HG03520 (cell line): ENCODE measurements at regions not wholly inside any gene's neighbourhood (a gene's known extent, or its start where the extent isn't known, plus 50 kb on each side); places are given as distances from the start of the nearest gene placed in this dataset.

Source experiments
- ATAC-seq: cut with Tn5 transposase; IDR thresholded peaks from one replicate; pipeline ENCODE4 v1.9.1; 2021; ENCODE audit warnings: mild to moderate bottlenecking, moderate library complexity; ENCODE audit not compliant: unreplicated experiment

DNA sequence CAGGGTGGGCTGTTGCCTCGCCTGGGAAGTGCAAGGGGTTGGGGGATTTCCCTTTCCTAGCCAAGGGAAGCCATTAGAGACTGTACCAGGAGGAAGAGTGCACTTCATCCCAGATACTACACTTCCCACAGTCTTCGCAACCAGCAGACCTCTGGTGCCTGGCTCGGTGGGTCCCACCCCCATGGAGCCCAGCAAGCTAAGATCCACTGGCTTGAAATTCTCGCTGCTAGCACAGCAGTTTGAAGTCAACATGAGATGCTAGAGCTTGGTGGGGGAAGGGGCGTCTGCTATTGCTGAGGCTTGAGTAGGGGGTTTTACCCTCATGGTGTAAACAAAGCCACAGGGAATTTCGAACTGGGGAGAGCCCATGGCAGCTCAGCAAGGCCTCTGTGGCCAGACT lies 586.4 kb downstream of the HTR1A start:
- no peak for ATAC-seq

DNA sequence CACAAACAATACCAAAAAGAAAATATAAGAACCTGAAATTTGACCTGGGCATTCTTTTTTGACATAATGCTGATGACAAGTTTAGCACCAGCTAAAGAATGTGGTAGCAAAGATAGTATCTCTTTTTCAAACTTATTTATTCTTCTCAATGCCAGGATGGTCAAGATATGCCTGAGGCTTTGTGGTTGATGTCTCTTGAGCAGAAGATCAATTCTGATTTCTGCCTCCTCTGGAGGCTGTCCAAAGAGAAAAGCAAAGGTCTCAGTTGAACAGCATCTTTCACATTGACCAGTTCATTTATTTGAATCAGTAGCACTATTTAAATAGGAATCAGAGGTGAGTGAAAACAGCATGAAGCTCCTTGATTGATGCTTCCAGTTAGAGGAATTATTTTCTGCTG lies 588.2 kb downstream of the HTR1A start:
- no peak for ATAC-seq

DNA sequence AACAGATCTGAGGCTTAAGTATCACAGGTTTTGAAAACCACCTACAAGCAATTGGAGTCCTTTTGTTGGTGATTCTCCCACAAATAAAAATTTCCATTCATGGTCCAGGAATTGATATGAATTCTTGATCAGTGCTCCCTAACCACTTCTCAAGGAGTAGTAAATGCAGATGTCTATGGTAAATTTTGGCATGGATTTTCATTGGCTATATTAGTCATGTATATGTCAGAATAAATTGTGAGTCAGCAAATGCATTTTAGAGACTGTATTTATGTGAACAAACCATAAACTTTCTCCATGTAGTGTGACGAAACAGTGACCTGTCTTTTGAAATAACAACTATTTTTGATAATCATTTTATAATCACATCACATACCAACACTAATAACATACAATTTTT lies 611.1 kb downstream of the HTR1A start:
- no peak for ATAC-seq

GRCh38 chr5:63346451-63346850 lies 615.8 kb downstream of the HTR1A start:
- ATAC-seq = no peak

DNA sequence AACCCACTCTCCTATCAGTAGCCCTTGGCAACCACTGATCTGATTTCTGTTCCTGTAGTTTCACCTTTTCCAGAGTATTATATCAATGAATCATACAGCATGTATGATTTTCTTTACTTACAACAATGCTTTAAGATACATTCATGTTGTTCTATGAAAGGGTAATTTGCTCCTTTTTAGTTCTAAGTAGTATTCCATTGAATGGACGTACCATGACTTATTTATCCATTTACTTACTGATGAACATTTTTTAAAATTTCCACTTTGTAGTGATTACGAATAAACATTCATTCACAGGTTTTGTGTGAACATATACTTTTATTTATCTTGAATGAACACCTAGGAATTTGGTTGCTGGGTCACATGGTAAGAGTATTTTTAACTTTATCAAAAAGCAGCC lies 620.8 kb downstream of the HTR1A start:
- no peak for ATAC-seq

DNA sequence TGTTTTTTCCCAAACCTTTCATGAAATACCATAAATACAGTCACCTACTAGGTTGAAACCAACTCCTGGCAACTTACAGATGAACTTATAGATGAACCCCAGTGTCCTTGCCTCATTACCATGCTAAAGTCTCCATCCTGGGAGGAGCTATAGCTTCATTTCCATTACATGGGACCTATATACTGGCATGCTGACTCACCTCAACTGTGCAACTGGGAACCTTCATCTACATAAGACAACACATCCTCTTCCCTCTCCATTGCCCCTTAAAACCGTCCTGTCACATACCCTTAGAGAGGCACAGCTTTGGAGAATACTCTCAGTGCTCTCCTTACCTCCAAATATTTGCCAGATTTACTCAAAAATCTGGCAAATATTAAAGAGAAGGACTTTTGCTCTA lies 638.3 kb downstream of the HTR1A start:
- no peak for ATAC-seq

DNA sequence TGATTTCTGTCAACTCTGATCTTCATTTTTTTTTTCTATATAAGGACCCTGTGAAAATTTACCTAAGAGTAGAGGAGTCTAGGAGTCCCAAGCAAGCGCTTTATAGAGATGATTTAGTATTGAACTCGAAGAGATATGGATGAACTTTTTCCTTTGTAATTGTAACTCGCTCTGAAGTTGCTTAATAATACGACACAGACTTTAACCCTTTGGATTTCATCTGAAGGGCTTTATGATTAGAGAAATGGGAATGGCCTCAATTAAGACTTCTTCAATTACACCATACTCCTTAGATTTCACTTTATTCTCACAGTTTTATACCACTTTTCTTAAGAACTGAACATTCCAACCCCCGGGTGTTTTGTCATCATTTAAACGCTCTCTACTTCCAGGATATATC lies 647.7 kb downstream of the HTR1A start:
- ATAC-seq = no peak

GRCh38 chr5:63310644-63311043 lies 651.6 kb downstream of the HTR1A start:
- ATAC-seq = no peak

GRCh38 chr5:63306909-63307308 lies 655.3 kb downstream of the HTR1A start:
- no peak for ATAC-seq

GRCh38 chr5:63293317-63293716 lies 668.9 kb downstream of the HTR1A start:
- ATAC-seq = no peak

DNA sequence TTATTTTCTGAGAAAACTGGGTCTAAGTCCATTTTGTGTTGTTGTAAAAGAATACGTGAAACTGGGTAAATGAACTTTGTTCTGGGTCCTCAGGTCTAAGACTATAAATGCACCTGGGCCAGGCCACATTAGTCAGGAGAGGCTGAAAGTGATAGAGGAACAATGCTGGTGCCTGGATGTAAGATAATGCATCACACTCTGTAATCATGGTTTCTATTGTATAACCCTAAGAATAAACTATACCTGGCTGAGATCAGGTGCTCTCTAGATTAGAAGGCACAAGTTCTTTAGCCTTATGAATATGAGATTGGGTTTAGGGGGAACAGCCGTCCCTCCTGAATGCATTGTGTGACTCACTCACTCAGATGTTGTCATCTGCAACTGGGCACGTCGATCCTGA lies 675.5 kb downstream of the HTR1A start:
- ATAC-seq = no peak

- no peak for ATAC-seq
Measured at GRCh38 chr5:63263411-63263810, 684.8 kb downstream of the LRRC70 start.

GRCh38 chr5:63262185-63262981 lies 683.8 kb downstream of the LRRC70 start:
- ATAC-seq = no peak

- no peak for ATAC-seq
Measured at GRCh38 chr5:63261695-63262094, 683.1 kb downstream of the LRRC70 start.

- no peak for ATAC-seq
Measured at GRCh38 chr5:63255594-63255993, 677.0 kb downstream of the LRRC70 start.

DNA sequence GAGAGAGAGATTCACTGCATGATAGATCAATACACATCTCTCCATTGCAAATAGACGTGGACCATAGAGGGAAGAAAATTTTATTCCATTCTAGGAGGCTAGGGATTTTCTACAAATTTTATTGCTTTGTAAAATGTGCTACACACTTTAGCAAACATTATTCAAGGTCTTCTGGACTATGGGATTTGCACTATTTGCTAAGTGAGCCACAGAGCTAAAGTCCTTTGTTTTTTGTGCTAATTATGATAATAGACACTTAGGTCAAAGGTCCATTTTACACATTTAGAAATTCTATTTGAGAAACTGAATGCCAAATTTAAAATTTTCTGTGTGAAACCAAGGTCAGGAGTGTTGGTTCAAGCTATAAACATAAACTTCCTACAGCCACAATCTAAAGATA lies 672.3 kb downstream of the LRRC70 start:
- ATAC-seq = no peak

DNA sequence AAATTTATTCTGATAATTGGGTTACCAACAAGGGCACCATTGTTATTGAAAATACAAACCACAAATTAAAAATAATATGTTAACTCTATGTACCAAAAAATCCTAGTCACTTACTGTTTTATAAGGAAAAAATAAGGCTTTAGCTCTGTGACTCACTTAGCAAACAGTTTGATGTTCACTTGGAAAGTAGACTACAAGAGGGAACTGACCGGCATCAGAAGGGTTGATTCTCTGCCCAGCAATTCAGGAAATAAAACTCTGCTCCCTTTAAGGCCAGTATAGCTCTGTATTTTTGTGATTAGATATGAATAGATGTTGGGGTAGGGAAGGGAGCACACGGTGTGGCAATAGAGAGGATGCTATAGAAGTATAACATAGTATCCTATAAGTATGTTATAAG lies 671.3 kb downstream of the LRRC70 start:
- no peak for ATAC-seq

GRCh38 chr5:63247651-63248050 lies 669.0 kb downstream of the LRRC70 start:
- ATAC-seq = no peak

DNA sequence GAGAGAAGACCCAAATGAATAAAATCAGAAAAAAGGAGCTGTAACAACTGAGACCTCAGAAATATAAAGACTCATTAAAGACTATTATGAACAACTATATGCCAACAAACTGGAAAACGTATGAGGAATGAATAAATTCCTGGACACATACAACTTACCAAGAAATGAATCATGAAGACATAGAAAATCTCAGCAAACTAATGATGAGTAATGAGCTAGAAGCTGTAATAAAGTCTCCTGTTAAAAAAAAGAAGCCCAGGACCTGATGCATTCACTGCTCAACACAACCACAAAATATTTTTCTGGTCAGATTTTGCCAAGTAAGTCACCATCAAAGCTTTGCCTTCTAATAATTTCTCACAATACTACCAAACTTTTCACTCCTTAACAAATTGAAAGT lies 666.7 kb downstream of the LRRC70 start:
- ATAC-seq = no peak

DNA sequence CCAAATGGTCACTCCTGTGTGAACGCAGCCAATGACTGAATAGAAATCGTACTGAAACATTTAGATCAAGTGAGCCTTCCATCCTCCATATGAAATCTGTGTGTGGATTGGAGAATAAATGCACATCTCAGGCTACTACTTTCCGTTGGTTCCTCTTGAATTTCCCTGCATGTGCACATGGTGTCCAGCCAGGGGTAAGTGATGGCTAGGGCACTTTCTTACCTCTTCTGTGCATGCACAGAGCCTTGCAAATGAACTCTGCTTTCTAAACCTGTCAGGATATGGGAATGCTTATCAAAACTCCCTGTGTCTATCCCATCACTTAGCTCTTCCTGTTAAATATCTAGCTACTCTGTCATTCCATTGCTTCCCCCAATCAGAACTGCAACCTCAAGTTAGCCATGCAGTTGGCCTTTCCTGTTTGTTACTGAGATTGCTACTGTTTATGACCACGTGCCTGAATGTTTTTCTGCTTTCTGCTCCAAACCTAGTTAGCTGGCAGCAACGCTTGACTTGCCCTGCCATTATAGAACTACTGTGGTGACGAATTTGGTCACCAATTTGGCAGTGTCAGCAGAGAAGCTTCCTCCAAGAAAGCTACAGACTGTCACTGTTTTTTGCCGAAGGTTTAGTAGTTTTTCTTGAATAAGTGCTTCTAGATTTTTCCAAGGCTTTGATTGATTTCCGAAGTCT lies 661.6 kb downstream of the LRRC70 start:
- ATAC-seq = no peak

DNA sequence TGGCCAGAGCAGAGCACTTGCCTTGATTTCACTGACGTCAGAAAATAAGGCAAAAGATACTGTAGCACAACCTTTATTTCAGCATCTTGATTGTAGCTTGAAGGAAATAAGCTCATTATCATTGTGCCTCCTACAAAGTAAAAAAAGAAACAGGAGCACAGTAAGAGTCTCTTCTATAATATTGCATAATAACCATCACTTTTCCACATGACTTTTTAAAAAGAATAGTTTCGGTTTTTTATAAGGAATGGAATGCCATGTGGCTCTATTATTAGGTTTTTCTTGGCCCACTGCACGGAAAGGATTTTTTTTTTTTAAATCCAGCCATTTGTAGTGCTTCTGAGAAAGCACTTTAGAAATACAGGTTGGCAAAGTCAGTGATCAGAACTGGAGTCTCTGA lies 655.3 kb downstream of the LRRC70 start:
- ATAC-seq = no peak

- ATAC-seq = no peak
Measured at GRCh38 chr5:63233361-63233760, 654.7 kb downstream of the LRRC70 start.

GRCh38 chr5:63230754-63231153 lies 652.1 kb downstream of the LRRC70 start:
- no peak for ATAC-seq
